GM18858 (cell line): ENCODE measurements at regions not wholly inside any gene's neighbourhood (a gene's known extent, or its start where the extent isn't known, plus 50 kb on each side); places are given as distances from the start of the nearest gene placed in this dataset.

ENCODE experiments used
- ATAC-seq: cut with Tn5 transposase; IDR thresholded peaks from one replicate; pipeline ENCODE4 v1.9.1; 2021; ENCODE audit not compliant: unreplicated experiment

GRCh38 chr2:128781166-128781565, 462.5 kb upstream of the HS6ST1 start:
- no peak for ATAC-seq

DNA sequence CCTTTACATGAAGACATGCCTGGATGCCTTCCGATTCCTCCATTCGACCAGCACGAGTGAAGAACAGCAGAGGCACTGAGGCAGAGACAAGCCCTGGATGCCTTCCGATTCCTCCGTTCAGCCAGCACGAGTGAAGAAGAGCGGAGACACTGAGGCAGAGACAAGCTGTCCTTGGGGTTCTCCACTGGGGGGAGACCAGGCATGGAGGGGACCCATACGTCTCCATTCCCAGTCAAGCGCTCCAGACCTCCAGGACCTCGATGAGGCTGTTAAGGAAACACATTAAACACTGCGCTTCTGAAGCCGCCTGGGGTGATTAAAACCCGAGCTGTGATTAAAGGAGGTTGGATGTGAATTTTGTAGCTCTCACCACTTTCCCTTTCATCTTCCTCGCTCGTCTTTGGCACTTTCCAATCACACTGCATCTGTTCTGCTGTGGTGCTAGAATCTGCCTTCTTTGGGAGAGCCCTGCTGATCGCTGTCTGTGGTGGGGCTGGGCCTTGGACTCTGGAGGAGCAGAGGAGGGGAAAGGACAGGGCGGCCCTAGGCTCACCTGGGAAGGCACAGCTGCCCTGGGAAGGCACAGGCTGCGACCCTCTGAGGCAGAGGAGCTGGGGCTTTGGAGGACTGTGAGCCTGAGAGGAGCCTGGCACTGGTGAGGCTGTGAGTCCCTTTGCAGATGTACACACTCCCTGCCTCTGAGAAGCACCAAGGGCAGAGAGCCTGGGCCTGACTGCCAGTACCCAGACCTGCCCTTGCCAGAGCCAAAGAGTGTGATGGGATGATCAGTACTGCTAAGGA, 463.1 kb upstream of the HS6ST1 start:
- no peak for ATAC-seq

- no peak for ATAC-seq
Observed at GRCh38 chr2:128782411-128783192, 463.9 kb upstream of the HS6ST1 start.

DNA sequence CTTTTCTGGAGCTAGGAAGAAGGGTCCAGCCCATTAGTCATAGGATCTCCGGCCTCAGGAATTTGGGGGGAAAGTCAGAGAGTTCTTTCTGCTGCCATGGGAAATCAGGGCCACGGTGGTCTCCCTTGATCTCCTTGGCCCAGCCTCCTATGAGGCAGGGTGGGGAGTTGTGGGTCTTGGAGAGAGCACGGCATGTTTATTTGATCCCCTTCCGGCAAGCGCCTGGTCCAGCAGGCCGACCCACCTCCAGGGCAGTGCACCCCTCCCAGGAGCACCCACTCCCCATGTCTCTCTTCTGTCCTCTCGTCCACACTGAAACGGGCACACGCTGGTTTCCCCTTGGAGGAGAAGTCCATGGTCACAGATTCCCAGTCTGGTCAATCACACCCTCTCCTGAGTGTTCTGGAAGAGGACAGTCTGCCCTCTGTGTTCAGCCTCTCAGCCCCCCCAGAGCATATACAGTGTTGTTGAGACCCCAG, 464.6 kb upstream of the HS6ST1 start:
- no peak for ATAC-seq

GRCh38 chr2:128783896-128784295, 465.2 kb upstream of the HS6ST1 start:
- ATAC-seq, result no peak

DNA sequence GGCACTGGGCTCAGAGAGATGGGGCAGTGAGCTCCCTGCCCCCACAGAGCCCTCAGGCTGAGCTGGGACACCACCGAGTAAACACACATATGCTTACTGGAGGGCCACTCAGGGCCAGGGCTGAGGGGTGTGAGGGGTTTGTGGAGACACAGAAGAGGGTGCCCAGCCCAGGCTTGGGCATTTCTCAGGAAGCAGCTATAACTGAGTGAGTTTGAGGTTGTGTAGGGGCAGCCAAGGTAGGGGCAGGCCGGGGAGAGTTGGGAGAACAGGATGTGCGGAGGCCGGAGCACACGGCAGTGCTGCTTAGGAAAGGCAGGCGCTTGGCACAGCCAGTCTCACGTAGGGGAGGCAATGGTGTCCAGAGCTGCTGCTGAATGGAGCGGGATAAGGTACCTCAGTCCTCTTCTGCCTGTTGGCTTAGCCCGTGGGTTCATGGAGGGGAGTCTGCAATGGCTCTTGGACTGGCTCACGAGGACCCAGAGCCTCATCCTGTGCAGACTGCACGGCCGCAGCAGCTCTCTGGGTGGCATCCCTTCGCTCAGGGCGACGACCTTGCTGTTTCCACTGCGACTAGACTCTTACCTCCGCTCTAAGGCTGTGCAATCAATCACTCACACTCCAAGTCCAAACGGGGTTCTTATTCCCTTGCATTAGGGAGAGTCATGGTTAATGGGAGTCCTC, 466.1 kb upstream of the HS6ST1 start:
- ATAC-seq, result no peak

GRCh38 chr2:128786316-128786715, 467.6 kb upstream of the HS6ST1 start:
- no peak for ATAC-seq

- no peak for ATAC-seq
Observed at GRCh38 chr2:128786741-128787478, 468.2 kb upstream of the HS6ST1 start.

- ATAC-seq, result no peak
Observed at GRCh38 chr2:128787616-128788015, 468.9 kb upstream of the HS6ST1 start.

GRCh38 chr2:128788636-128789220, 470.1 kb upstream of the HS6ST1 start:
- no peak for ATAC-seq

- no peak for ATAC-seq
Observed at GRCh38 chr2:128789221-128789620, 470.6 kb upstream of the HS6ST1 start.

- ATAC-seq, result no peak
Observed at GRCh38 chr2:128789776-128790455, 471.2 kb upstream of the HS6ST1 start.

DNA sequence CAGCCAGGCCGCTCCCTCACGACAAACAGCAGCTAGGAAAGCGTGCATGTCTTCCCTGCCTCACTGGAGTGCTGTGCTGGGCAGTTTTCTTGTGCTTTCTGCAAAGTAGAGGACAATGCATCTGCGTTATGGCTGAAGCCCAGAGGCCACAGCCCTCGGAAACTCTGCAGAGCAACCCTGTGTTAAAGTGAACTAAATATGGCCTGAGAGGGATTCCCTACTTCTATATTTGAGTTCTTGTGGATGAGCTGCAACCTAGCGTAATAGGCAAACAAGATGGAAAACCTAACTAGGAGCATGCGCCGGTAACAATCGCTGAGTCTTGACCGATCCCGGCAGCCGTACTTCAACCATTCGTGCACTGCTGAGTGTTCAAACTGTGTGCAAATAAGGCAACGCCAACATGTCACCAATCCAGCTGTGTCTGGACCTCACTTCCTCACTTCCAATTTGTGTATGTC, 471.9 kb upstream of the HS6ST1 start:
- no peak for ATAC-seq

GRCh38 chr2:128791120-128791984, 472.7 kb upstream of the HS6ST1 start:
- no peak for ATAC-seq

DNA sequence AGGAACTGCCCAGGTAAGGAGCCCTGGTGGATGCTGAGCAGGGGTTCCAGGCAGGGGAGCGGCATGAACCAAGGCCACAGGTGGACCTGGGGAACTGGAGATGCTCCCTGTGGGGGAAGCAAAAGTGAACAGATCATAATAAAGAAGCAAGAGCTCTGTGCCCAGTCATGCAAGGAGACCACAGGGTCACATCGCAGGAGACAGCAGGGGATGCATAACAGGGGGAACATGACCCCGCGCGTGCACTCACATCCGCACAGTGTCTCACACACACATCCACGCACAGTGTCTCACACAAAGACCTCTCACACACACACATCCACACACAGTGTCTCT, 473.3 kb upstream of the HS6ST1 start:
- no peak for ATAC-seq

DNA sequence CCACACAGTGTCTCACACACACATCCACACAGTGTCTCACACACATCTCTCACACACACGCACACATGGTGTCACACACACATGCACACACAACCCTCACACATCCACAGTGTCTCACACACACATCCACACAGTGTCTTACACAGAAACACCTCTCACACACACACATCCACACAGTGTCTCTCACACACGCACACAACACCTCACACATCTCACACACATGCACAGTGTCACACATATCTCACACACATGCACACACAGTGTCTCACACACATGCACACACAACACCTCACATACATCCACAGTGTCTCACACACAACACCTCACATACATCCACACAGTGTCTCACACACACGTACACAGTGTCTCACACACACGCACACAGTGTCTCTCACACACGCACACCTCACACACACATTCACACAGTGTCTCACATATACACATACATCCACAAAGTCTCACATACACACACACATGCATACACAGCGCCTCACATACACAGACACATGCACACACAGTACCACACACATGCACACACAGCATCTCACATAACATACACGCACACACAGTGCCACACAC, 473.9 kb upstream of the HS6ST1 start:
- ATAC-seq, result no peak

DNA sequence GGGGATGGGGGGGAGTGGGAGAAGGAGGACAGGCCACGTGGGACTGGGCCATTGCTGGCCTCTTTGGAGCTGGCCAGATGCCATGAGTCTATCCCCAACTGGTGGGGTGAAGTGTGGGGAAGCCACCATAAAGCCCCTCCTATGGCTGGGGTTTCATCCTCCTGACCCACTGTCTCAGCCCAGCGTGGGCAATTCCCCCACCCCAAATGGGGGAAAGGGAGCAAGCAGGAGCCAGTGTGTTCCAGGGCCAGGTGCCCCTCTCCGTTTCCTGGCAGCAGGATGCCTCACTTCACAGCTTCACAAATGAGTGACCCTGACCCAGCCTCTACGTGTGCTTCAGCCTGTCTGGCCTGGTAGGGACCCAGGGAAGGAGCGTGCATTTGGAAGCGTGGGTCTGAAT, 474.7 kb upstream of the HS6ST1 start:
- ATAC-seq, result no peak

- ATAC-seq, result no peak
Observed at GRCh38 chr2:128794285-128794684, 475.6 kb upstream of the HS6ST1 start.

DNA sequence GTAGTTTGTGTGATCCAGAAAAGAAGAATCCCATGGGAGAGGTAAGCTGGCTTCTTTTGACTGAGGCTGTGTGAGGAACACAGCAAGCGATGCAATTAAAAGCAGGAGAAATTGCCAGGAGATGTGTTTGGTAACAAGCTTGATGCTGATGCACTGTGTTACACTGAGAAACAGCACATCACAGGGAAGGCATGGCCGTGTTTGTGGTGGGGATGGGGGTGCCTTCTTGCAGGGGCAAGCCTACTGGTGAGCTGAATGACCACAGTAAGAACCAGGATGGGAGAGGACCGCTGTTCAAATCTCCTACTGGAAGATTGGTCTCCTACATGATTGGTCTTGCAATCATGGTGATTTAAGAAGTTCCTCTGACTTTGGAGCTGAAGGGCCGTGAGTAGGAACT, 477.7 kb upstream of the HS6ST1 start:
- ATAC-seq, result no peak
